Osteocyte (in vitro differentiated cells): ENCODE measurements at regions not wholly inside any gene's neighbourhood (a gene's known extent, or its start where the extent isn't known, plus 50 kb on each side); places are given as distances from the start of the nearest gene placed in this dataset.

Experiments
- DNase-seq: peaks from one replicate; pipeline ENCODE4 v3.0.0; 2021; ENCODE audit warnings: mixed read lengths; ENCODE audit not compliant: unreplicated experiment; ENCODE audit errors: extremely low spot score
- H3K27ac Mint-ChIP-seq: one replicate; pipeline ENCODE4 v1.8.0; 2021; ENCODE audit warnings: mild to moderate bottlenecking, mixed read lengths; ENCODE audit not compliant: unreplicated experiment
- H3K27me3 Mint-ChIP-seq: one replicate; pipeline ENCODE4 v1.8.0; 2021; ENCODE audit warnings: mixed read lengths; ENCODE audit not compliant: unreplicated experiment
- H3K36me3 Mint-ChIP-seq: one replicate; pipeline ENCODE4 v1.8.0; 2021; ENCODE audit warnings: mixed read lengths; ENCODE audit not compliant: unreplicated experiment
- H3K4me1 Mint-ChIP-seq: one replicate; pipeline ENCODE4 v1.8.0; 2021; ENCODE audit warnings: mixed read lengths; ENCODE audit not compliant: unreplicated experiment
- H3K4me3 Mint-ChIP-seq: one replicate; pipeline ENCODE4 v1.8.0; 2021; ENCODE audit warnings: mild to moderate bottlenecking, moderate library complexity, mixed read lengths; ENCODE audit not compliant: unreplicated experiment
- H3K9me3 Mint-ChIP-seq: one replicate; pipeline ENCODE4 v1.8.0; 2021; ENCODE audit warnings: mixed read lengths; ENCODE audit not compliant: unreplicated experiment
- CTCF ChIP-seq: fragments of 200-600 bp; sonication (generic); IDR thresholded peaks from 2 replicates; pipeline ENCODE4 v1.5.0; 2021; ENCODE audit warnings: antibody characterized with exemption, mild to moderate bottlenecking, moderate library complexity

DNA sequence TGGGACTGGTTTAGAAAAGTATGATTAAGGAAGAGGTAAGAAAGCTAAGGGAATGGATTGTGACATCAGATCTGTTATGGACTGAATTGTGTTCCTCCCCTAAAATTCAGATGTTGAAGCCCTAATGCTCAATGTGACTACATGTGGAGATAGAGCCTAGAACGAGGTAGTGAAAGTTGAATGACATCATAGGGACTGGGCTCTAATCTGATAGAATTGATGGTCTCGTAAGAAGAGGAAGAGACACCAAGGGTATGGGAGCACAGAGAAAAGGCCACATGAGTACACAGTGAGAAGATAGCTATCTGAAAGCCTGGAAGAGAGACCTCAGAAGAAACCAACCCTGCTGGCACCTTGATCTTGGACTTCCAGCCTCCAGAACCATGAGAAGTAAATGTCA, 178.3 kb downstream of the TRIB2 start:
- no peak overlapping the region for H3K4me3 Mint-ChIP-seq
- H3K27me3 Mint-ChIP-seq, result no peaks in the 10 kb centered on the region
- peaks cover 5% of the 10 kb centered on the region for H3K36me3 Mint-ChIP-seq
- no peak overlapping the region for H3K27ac Mint-ChIP-seq
- DNase-seq, result no peak
- H3K9me3 Mint-ChIP-seq, result peaks cover 31% of the 10 kb centered on the region
- H3K4me1 Mint-ChIP-seq, result peaks cover 11% of the 10 kb centered on the region
- TF ChIP-seq CTCF, result no peak

DNA sequence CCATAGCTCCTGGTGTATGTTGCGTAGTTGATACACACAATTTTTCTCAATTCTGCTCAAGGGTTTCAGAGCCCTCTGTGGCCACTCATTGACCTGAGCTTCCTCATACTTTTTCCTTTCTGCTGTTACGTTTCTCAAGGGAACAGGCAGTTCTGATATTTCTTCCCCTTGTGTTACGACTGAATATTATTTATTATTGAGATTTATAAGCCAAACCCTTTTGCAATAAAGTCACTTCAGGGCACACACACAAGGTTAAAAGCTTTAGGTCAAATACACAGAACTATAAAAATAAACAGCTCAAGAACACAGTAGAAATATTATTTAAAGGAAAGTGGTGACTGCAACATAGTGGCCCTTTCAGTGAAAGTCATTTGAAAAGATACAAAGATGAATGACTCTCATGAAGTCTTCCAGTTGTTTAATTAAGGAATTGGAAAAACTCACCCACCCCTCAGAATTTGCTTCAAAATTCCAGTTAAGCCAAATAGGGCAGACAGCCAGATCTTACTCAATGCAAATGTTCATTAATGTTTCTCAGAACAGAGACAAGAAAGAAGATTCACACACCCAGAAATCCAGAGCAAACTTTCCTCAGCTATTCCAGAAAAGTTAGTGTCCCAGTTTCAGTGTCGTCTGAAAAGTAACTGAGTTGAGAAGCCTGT, 179.7 kb downstream of the TRIB2 start:
- no peak for TF ChIP-seq CTCF
- Mint-ChIP-seq H3K27ac (no peak overlapping the region), H3K9me3 (peaks cover 28% of the 10 kb centered on the region), H3K36me3 (peaks cover 5% of the 10 kb centered on the region), H3K4me3 (no peak overlapping the region), H3K4me1 (peaks cover 11% of the 10 kb centered on the region), H3K27me3 (no peaks in the 10 kb centered on the region)
- DNase-seq, result no peak

GRCh38 chr2:12897181-12897580, 180.4 kb downstream of the TRIB2 start:
- DNase-seq, result no peak
- peaks cover 5% of the 10 kb centered on the region for H3K36me3 Mint-ChIP-seq
- TF ChIP-seq CTCF, result no peak
- peaks cover 11% of the 10 kb centered on the region for H3K4me1 Mint-ChIP-seq
- H3K27ac Mint-ChIP-seq, result no peak overlapping the region
- no peaks in the 10 kb centered on the region for H3K27me3 Mint-ChIP-seq
- H3K4me3 Mint-ChIP-seq, result no peak overlapping the region
- peaks cover 20% of the 10 kb centered on the region for H3K9me3 Mint-ChIP-seq

DNA sequence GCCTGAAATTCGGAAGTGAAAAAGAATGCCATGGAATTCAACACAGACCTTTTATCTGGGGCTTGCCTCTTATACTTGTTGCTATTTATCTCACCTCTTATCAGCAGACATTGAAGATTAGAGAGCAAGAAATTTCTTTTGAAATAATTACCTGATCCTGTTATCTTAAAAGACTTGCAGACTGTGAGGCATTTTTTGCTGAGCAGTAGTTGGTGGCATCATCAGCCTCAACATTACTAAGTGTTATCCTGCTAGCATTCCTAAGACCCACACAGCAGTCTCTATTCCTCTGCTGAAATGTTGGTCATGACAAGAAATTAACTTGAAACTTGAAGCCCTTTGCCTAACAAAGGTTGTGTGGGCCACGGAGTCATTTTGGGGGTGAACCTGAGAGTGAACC, 186.5 kb downstream of the TRIB2 start:
- no peak overlapping the region for H3K4me3 Mint-ChIP-seq
- no peaks in the 10 kb centered on the region for H3K36me3 Mint-ChIP-seq
- H3K27me3 Mint-ChIP-seq, result no peaks in the 10 kb centered on the region
- H3K27ac Mint-ChIP-seq, result no peak overlapping the region
- H3K9me3 Mint-ChIP-seq, result no peaks in the 10 kb centered on the region
- no peak for DNase-seq
- peaks cover 2% of the 10 kb centered on the region for H3K4me1 Mint-ChIP-seq
- TF ChIP-seq CTCF, result no peak

- Mint-ChIP-seq H3K27me3 (no peaks in the 10 kb centered on the region), H3K36me3 (no peaks in the 10 kb centered on the region), H3K9me3 (no peaks in the 10 kb centered on the region), H3K4me3 (no peak overlapping the region), H3K4me1 (peaks cover 3% of the 10 kb centered on the region), H3K27ac (no peak overlapping the region)
- no peak for DNase-seq
- no peak for TF ChIP-seq CTCF
Observed at GRCh38 chr2:12910431-12910830, 193.7 kb downstream of the TRIB2 start.
